Endodermal cell (in vitro differentiated cells): ENCODE measurements at regions not wholly inside any gene's neighbourhood (a gene's known extent, or its start where the extent isn't known, plus 50 kb on each side); places are given as distances from the start of the nearest gene placed in this dataset.
A peak's percentile ranks its signal among the peaks of the same experiment; 100 is the strongest.

Experiments used
- DNase-seq: peaks from one replicate; pipeline ENCODE4 v3.0.0-alpha.2; 2017
- H3K27ac ChIP-seq: 2 replicates; pipeline ENCODE4 v1.5.1; 2013; ENCODE audit warnings: mild to moderate bottlenecking, low read depth, low read length, moderate library complexity
- H3K27me3 ChIP-seq: 2 replicates; pipeline ENCODE4 v1.6.1; 2013; ENCODE audit warnings: mild to moderate bottlenecking, low read length, moderate library complexity; ENCODE audit not compliant: insufficient read depth, control insufficient read depth, poor library complexity, severe bottlenecking
- H3K36me3 ChIP-seq: 2 replicates; pipeline ENCODE4 v1.7.0; 2013; ENCODE audit warnings: mild to moderate bottlenecking, low read length, moderate library complexity; ENCODE audit not compliant: control insufficient read depth, insufficient read depth
- H3K4me1 ChIP-seq: one replicate; pipeline ENCODE4 v1.7.0; 2013; ENCODE audit warnings: low read length; ENCODE audit not compliant: control insufficient read depth, insufficient read depth
- H3K4me3 ChIP-seq: 2 replicates; pipeline ENCODE4 v1.5.1; 2013; ENCODE audit warnings: mild to moderate bottlenecking, low read length, moderate library complexity
- H3K9ac ChIP-seq: 2 replicates; pipeline ENCODE4 v1.6.1; 2013; ENCODE audit warnings: mild to moderate bottlenecking, low read length, moderate library complexity; ENCODE audit not compliant: poor library complexity, severe bottlenecking; ENCODE audit errors: extremely low read depth
- H3K9me3 ChIP-seq: 2 replicates; pipeline ENCODE4 v1.6.1; 2013; ENCODE audit warnings: mild to moderate bottlenecking, low read length, moderate library complexity; ENCODE audit not compliant: control insufficient read depth
- H3K27ac Mint-ChIP-seq: 2 replicates; pipeline ENCODE4 v1.8.0; 2020; ENCODE audit warnings: mixed read lengths
- H3K27me3 Mint-ChIP-seq: 2 replicates; pipeline ENCODE4 v1.8.0; 2021; ENCODE audit warnings: mild to moderate bottlenecking, mixed read lengths; ENCODE audit not compliant: insufficient read depth
- H3K36me3 Mint-ChIP-seq: 2 replicates; pipeline ENCODE4 v1.8.0; 2020; ENCODE audit warnings: low read depth, mixed read lengths
- H3K4me1 Mint-ChIP-seq: 2 replicates; pipeline ENCODE4 v1.8.0; 2020; ENCODE audit warnings: mixed read lengths
- H3K4me3 Mint-ChIP-seq: 2 replicates; pipeline ENCODE4 v1.8.0; 2020; ENCODE audit warnings: mild to moderate bottlenecking, moderate library complexity, mixed read lengths
- H3K9me3 Mint-ChIP-seq: 2 replicates; pipeline ENCODE4 v1.8.0; 2020; ENCODE audit warnings: mild to moderate bottlenecking, mixed read lengths
- CTCF ChIP-seq: fragments of 200-600 bp; sonication (generic); conservative IDR thresholded peaks from 2 replicates; pipeline ENCODE4 v1.5.0; 2021; ENCODE audit warnings: antibody characterized with exemption, mild to moderate bottlenecking
- WGBS, 2 experiments: methylation state at CpG; one replicate each; pipeline versions ENCODE4 v1.1.5 to v1.1.7; 2013; ENCODE audit warnings: missing lambda C conversion rate in 2 of 2, mixed read lengths in 1 of 2; ENCODE audit not compliant: insufficient coverage in 1 of 2, insufficient read length in 1 of 2; 5-methylcytosine and 5-hydroxymethylcytosine counted together

- Histone ChIP-seq H3K4me1 (no peaks in the 10 kb centered on the region), H3K4me3 (no peak overlapping the region), H3K9me3 (no peaks in the 10 kb centered on the region), H3K27me3 (peaks cover 77% of the 10 kb centered on the region), H3K9ac (no peak overlapping the region), H3K27ac (no peak overlapping the region), H3K36me3 (no peaks in the 10 kb centered on the region)
- WGBS, 2 experiments = 92% methylated on average over 7 of the region's 7 CpGs; no CpG with 5 or more reads in 1 of the 2 experiments
- H3K4me3 Mint-ChIP-seq = no peak overlapping the region
- peak; percentile 37 for DNase-seq
- peaks cover 6% of the 10 kb centered on the region for H3K4me1 Mint-ChIP-seq
- H3K27me3 Mint-ChIP-seq = peaks cover 74% of the 10 kb centered on the region
- no peak overlapping the region for H3K27ac Mint-ChIP-seq
- TF ChIP-seq CTCF = no peak
- H3K9me3 Mint-ChIP-seq = no peaks in the 10 kb centered on the region
- no peaks in the 10 kb centered on the region for H3K36me3 Mint-ChIP-seq
Observed at GRCh38 chr13:50608370-50608769, 235.1 kb downstream of the DLEU7 start.

- TF ChIP-seq CTCF = no peak
- Histone ChIP-seq H3K9me3 (no peaks in the 10 kb centered on the region), H3K27ac (no peak overlapping the region), H3K27me3 (peaks cover 80% of the 10 kb centered on the region), H3K9ac (no peak overlapping the region), H3K4me3 (no peak overlapping the region), H3K36me3 (no peaks in the 10 kb centered on the region), H3K4me1 (no peaks in the 10 kb centered on the region)
- Mint-ChIP-seq H3K9me3 (no peaks in the 10 kb centered on the region), H3K27ac (no peak overlapping the region), H3K27me3 (peaks cover 80% of the 10 kb centered on the region), H3K4me3 (no peak overlapping the region), H3K36me3 (no peaks in the 10 kb centered on the region), H3K4me1 (peaks cover 6% of the 10 kb centered on the region)
- 88 to 90% methylated on average over 2 to 3 of the region's 3 CpGs for WGBS, 2 experiments
- no peak for DNase-seq
Observed at GRCh38 chr13:50609011-50609410, 234.5 kb downstream of the DLEU7 start.

- H3K4me1 Mint-ChIP-seq = peaks cover 6% of the 10 kb centered on the region
- H3K36me3 Mint-ChIP-seq = no peaks in the 10 kb centered on the region
- TF ChIP-seq CTCF = no peak
- DNase-seq = no peak
- Histone ChIP-seq H3K27me3 (peaks cover 80% of the 10 kb centered on the region), H3K27ac (no peak overlapping the region), H3K9me3 (no peaks in the 10 kb centered on the region), H3K4me3 (no peak overlapping the region), H3K36me3 (no peaks in the 10 kb centered on the region), H3K9ac (no peak overlapping the region), H3K4me1 (no peaks in the 10 kb centered on the region)
- peaks cover 84% of the 10 kb centered on the region for H3K27me3 Mint-ChIP-seq
- no peak overlapping the region for H3K27ac Mint-ChIP-seq
- no peaks in the 10 kb centered on the region for H3K9me3 Mint-ChIP-seq
- no peak overlapping the region for H3K4me3 Mint-ChIP-seq
- 83 to 88% methylated on average over 2 of the region's 2 CpGs for WGBS, 2 experiments
Observed at GRCh38 chr13:50610238-50610637, 233.3 kb downstream of the DLEU7 start.
